ENCODE measurements at regions not wholly inside any gene's neighbourhood (a gene's known extent, or its start where the extent isn't known, plus 50 kb on each side); places are given as distances from the start of the nearest gene placed in this dataset.

DNA sequence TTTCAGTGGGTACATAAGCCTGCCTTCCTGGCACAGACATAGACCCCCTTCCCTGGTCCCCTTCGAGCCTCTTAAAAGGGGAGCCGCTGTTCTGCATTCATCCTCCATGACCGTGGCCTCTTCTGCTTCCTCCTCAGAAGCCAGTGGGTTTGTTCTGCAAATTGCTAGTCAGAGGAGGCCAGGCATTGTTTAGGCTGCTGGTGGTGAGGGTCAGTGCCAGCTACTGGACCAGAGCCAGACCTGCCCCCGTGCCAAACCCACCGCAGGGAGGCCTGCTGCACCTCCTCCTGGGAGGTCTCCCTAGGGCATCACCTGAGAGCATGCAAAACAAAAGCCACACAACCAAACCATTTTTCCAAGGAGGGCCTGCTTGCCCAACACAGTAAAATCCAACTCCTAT, 178.4 kb downstream of the MIS18A start:
- H3K27ac ChIP-seq: no peak overlapping the region
- no peak overlapping the region for H3K4me3 ChIP-seq
- ATAC-seq (no peak), DNase-seq (no peak)
- intact Hi-C loops (cut with DNase I): no loop called here
- H3K9me3 ChIP-seq: no peaks in the 10 kb centered on the region
- TF ChIP-seq, protein P1, sequence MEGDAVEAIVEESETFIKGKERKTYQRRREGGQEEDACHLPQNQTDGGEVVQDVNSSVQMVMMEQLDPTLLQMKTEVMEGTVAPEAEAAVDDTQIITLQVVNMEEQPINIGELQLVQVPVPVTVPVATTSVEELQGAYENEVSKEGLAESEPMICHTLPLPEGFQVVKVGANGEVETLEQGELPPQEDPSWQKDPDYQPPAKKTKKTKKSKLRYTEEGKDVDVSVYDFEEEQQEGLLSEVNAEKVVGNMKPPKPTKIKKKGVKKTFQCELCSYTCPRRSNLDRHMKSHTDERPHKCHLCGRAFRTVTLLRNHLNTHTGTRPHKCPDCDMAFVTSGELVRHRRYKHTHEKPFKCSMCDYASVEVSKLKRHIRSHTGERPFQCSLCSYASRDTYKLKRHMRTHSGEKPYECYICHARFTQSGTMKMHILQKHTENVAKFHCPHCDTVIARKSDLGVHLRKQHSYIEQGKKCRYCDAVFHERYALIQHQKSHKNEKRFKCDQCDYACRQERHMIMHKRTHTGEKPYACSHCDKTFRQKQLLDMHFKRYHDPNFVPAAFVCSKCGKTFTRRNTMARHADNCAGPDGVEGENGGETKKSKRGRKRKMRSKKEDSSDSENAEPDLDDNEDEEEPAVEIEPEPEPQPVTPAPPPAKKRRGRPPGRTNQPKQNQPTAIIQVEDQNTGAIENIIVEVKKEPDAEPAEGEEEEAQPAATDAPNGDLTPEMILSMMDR (IDR thresholded peaks at IDR 0.05): no peak
- H3K27me3 ChIP-seq (ENCODE audit: insufficient read depth in 3 of 3, low read length in 2 of 3): peaks cover 0 to 1% (median 0%) of the 10 kb centered on the region in 3 donors
- WGBS, 3 donors: 26 to 45% (median 34%) methylated on average over 5 of the region's 5 CpGs
- no peaks in the 10 kb centered on the region for H3K36me3 ChIP-seq (ENCODE audit: insufficient read depth in 1 of 2, low read depth in 1 of 2)
- H3K4me1 ChIP-seq: no peaks in the 10 kb centered on the region

DNA sequence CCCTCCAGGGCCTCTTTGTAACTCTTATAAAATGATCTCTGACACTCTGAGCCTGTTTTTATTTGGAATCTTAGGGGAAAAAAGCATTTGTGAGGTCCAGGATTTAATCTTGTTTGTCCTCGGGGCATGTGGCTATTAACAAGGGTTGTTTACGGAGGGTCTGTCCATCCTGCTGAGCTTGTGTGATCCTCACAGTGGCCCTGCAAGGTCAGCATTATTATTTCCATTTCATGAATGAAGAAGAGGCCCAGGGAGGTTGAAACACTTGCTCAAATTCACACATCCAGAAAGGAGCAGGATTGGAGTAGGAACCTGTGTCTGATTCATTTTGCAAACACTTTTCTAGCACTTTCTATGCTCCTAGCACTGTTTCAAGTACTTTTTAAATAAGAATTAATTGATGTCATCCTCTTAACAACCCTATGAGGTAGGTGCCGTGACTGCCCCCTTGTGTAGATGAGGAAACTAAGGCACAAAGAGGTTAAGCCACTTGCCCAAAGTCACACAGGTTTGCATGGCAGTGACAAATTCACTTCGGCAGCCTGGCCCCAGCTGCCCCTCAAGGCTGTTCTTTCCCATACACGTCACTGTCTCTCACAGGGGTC, 178.9 kb downstream of the MIS18A start:
- TF ChIP-seq, protein P1 (IDR thresholded peaks at IDR 0.05): no peak
- 79 to 85% (median 80%) methylated on average over 5 of the region's 5 CpGs for WGBS, 3 donors
- intact Hi-C loops (cut with DNase I): no loop called here
- no peak overlapping the region for H3K27ac ChIP-seq
- H3K9me3 ChIP-seq: no peaks in the 10 kb centered on the region
- no peak for ATAC-seq
- peaks cover 0 to 1% (median 0%) of the 10 kb centered on the region in 3 donors for H3K27me3 ChIP-seq (ENCODE audit: insufficient read depth in 3 of 3, low read length in 2 of 3)
- no peaks in the 10 kb centered on the region for H3K36me3 ChIP-seq (ENCODE audit: insufficient read depth in 1 of 2, low read depth in 1 of 2)
- H3K4me3 ChIP-seq: no peak overlapping the region
- DNase-seq: no peak
- no peaks in the 10 kb centered on the region for H3K4me1 ChIP-seq

DNA sequence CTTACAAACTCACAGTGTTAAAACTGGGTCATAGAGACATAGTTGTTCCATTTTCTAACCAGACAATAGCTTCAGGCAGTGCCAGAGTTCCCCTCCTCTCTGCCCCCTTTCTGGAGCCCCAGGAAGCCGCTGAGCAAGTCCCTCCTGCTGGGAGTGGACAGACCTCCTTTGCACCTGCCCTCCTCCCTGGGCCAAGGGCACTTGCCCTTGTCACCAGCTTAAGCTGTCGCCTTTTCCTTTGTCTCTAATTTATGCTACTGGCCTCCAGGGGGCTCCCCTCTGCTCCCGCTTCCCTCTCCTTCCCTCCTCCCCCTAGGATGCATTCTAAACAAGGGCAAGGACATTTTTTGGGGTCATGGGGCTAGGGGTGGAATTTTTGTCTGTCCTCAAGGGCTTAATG, 182.4 kb downstream of the MIS18A start:
- intact Hi-C loops (cut with DNase I): no loop called here
- Histone ChIP-seq H3K27ac (no peak overlapping the region), H3K4me3 (no peak overlapping the region), H3K36me3 (ENCODE audit: insufficient read depth in 1 of 2, low read depth in 1 of 2) (no peaks in the 10 kb centered on the region), H3K4me1 (no peaks in the 10 kb centered on the region), H3K9me3 (no peaks in the 10 kb centered on the region), H3K27me3 (ENCODE audit: insufficient read depth in 3 of 3, low read length in 2 of 3) (no peaks in the 10 kb centered on the region)
- TF ChIP-seq, protein P1 (IDR thresholded peaks at IDR 0.05): no peak
- ATAC-seq (no peak), DNase-seq (no peak)
- 32 to 52% (median 35%) methylated on average over 3 of the region's 3 CpGs for WGBS, 3 donors

GRCh38 chr21:32094804-32095203, 184.0 kb downstream of the MIS18A start:
- ATAC-seq: no peak
- TF ChIP-seq, protein P1 (IDR thresholded peaks at IDR 0.05): no peak
- H3K27ac ChIP-seq: no peak overlapping the region
- no peak overlapping the region for H3K4me3 ChIP-seq
- no peaks in the 10 kb centered on the region for H3K36me3 ChIP-seq (ENCODE audit: insufficient read depth in 1 of 2, low read depth in 1 of 2)
- H3K27me3 ChIP-seq (ENCODE audit: insufficient read depth in 3 of 3, low read length in 2 of 3): no peaks in the 10 kb centered on the region
- H3K4me1 ChIP-seq: no peaks in the 10 kb centered on the region
- 22 to 24% (median 23%) methylated on average over 2 of the region's 2 CpGs for WGBS, 3 donors
- intact Hi-C loops (cut with DNase I): no loop called here
- H3K9me3 ChIP-seq: no peaks in the 10 kb centered on the region
- no peak for DNase-seq
